HG02938 (cell line): ENCODE measurements at regions not wholly inside any gene's neighbourhood (a gene's known extent, or its start where the extent isn't known, plus 50 kb on each side); places are given as distances from the start of the nearest gene placed in this dataset.

ENCODE experiments used
- ATAC-seq: cut with Tn5 transposase; IDR thresholded peaks from one replicate; pipeline ENCODE4 v1.9.1; 2021; ENCODE audit warnings: mild to moderate bottlenecking, moderate library complexity; ENCODE audit not compliant: unreplicated experiment

- ATAC-seq: no peak
Measured at GRCh38 chr11:134821422-134821821, 409.4 kb upstream of the B3GAT1 start.

GRCh38 chr11:134819041-134819440 is 407.0 kb upstream of the B3GAT1 start:
- no peak for ATAC-seq

GRCh38 chr11:134818516-134818915 is 406.5 kb upstream of the B3GAT1 start:
- no peak for ATAC-seq

GRCh38 chr11:134815404-134815803 is 403.4 kb upstream of the B3GAT1 start:
- ATAC-seq: no peak

GRCh38 chr11:134807997-134808396 is 396.0 kb upstream of the B3GAT1 start:
- ATAC-seq: no peak

GRCh38 chr11:134802598-134802997 is 390.6 kb upstream of the B3GAT1 start:
- no peak for ATAC-seq

GRCh38 chr11:134802116-134802515 is 390.1 kb upstream of the B3GAT1 start:
- no peak for ATAC-seq

- ATAC-seq: no peak
Measured at GRCh38 chr11:134801570-134801969, 389.5 kb upstream of the B3GAT1 start.

GRCh38 chr11:134800826-134801225 is 388.8 kb upstream of the B3GAT1 start:
- ATAC-seq: no peak

- no peak for ATAC-seq
Measured at GRCh38 chr11:134800130-134800529, 388.1 kb upstream of the B3GAT1 start.

- no peak for ATAC-seq
Measured at GRCh38 chr11:134799386-134799785, 387.3 kb upstream of the B3GAT1 start.

GRCh38 chr11:134797411-134798089 is 385.5 kb upstream of the B3GAT1 start:
- ATAC-seq: no peak

GRCh38 chr11:134795017-134795416 is 383.0 kb upstream of the B3GAT1 start:
- no peak for ATAC-seq

GRCh38 chr11:134794192-134794591 is 382.1 kb upstream of the B3GAT1 start:
- no peak for ATAC-seq

GRCh38 chr11:134792677-134793076 is 380.6 kb upstream of the B3GAT1 start:
- no peak for ATAC-seq

GRCh38 chr11:134792044-134792443 is 380.0 kb upstream of the B3GAT1 start:
- no peak for ATAC-seq

GRCh38 chr11:134791102-134791501 is 379.1 kb upstream of the B3GAT1 start:
- ATAC-seq: no peak

- ATAC-seq: no peak
Measured at GRCh38 chr11:134789104-134789503, 377.1 kb upstream of the B3GAT1 start.

GRCh38 chr11:134786636-134787035 is 374.6 kb upstream of the B3GAT1 start:
- no peak for ATAC-seq

GRCh38 chr11:134785660-134786284 is 373.7 kb upstream of the B3GAT1 start:
- no peak for ATAC-seq

GRCh38 chr11:134785059-134785458 is 373.0 kb upstream of the B3GAT1 start:
- no peak for ATAC-seq

- no peak for ATAC-seq
Measured at GRCh38 chr11:134784568-134784967, 372.5 kb upstream of the B3GAT1 start.

GRCh38 chr11:134784046-134784445 is 372.0 kb upstream of the B3GAT1 start:
- ATAC-seq: no peak
